ENCODE measurements at regions not wholly inside any gene's neighbourhood (a gene's known extent, or its start where the extent isn't known, plus 50 kb on each side); places are given as distances from the start of the nearest gene placed in this dataset.

DNA sequence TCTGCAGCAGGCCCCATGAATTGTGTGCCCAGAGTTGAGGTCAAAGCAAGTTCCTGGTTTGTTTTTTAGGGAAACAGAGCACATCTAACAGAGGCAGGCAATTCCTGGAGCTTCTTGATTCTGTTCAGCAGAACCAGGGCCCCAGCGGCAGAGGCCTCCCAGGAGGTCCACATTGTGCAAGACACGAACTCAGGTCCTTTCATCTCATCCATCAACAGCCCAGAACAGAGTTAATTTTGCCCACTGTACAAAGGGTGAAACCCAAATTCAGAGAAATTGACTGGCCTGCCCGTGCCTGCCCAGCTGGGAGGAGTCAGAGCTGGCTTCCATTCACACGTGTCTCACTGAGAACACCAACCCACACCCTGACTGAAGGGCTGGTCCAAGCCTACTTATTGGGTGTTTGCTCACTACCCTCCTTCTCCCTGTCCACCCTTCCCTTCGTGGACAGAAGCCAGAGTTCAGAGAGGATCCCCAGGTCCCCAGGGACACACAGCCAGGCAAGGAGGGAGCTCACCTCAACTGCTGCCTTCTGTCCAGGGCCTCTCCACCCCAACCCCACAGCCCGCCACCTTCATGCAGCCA lies 607.1 kb downstream of the TBC1D22A start:
- no peak overlapping the region for H3K4me3 ChIP-seq (ENCODE audit: insufficient read depth, low read depth, low read length)
- no peaks in the 10 kb centered on the region for H3K4me1 ChIP-seq (ENCODE audit: control insufficient read depth, insufficient read depth, low read length)
- no peak overlapping the region for H2BK20ac ChIP-seq (ENCODE audit: low read depth, low read length)
- no peak overlapping the region for H4K5ac ChIP-seq (ENCODE audit: low read depth, low read length)
- H3K56ac ChIP-seq (ENCODE audit: extremely low read depth, insufficient read depth, low read length) = no peak overlapping the region
- no peaks in the 10 kb centered on the region for H3K79me1 ChIP-seq (ENCODE audit: low read depth in 1 of 2, low read length in 2 of 2)
- no peak overlapping the region for H3K23ac ChIP-seq (ENCODE audit: low read depth, low read length)
- CTCF ChIA-PET = no interaction called here
- WGBS, 2 experiments (ENCODE audit: extremely low coverage in 2 of 2, insufficient read length in 1 of 2) = 20% methylated on average over 2 of the region's 6 CpGs; no CpG with 5 or more reads in 1 of the 2 experiments
- no peak overlapping the region for H3K18ac ChIP-seq (ENCODE audit: low read depth, low read length)
- H3K27me3 ChIP-seq (ENCODE audit: control insufficient read depth, insufficient read depth, low read length) = no peaks in the 10 kb centered on the region
- intact Hi-C loops (cut with micrococcal nuclease) = no loop called here
- H2AK9ac ChIP-seq (replicated peaks; ENCODE audit: low read depth, low read length, poor library complexity) = no peak overlapping the region
- in situ Hi-C loops (cut with MboI; ENCODE audit: low sequenced_read_pairs) = no loop called here
- H4K20me1 ChIP-seq (ENCODE audit: insufficient read depth, low read length) = no peaks in the 10 kb centered on the region
- H2BK120ac ChIP-seq (ENCODE audit: low read depth, low read length) = no peak overlapping the region
- no peak overlapping the region for H3K9ac ChIP-seq (ENCODE audit: low read depth, low read length)
- H2AK5ac ChIP-seq (ENCODE audit: low read depth, low read length) = no peak overlapping the region
- H2BK5ac ChIP-seq (ENCODE audit: low read depth, low read length, poor library complexity, severe bottlenecking) = no peak overlapping the region
- no peak overlapping the region for H3K4me2 ChIP-seq (ENCODE audit: low read depth, low read length)
- no peak overlapping the region for H3K4ac ChIP-seq (ENCODE audit: low read depth, low read length)
- dilution Hi-C loops (cut with HindIII; ENCODE audit: low sequenced_read_pairs, unreplicated experiment) = no loop called here
- TF ChIP-seq CEBPB (IDR thresholded peaks at IDR 0.05; ENCODE audit: low read depth, low read length) = no peak
- TF ChIP-seq MXI1 (IDR thresholded peaks at IDR 0.05; ENCODE audit: borderline replicate concordance, low read depth, low read length) = no peak
- no peak for TF ChIP-seq CHD1 (IDR thresholded peaks at IDR 0.05; ENCODE audit: low read depth, low read length)
- no peak for TF ChIP-seq FOS (IDR thresholded peaks at IDR 0.05; ENCODE audit: low read depth, low read length)
- no peak for TF ChIP-seq MAZ (IDR thresholded peaks at IDR 0.05; ENCODE audit: borderline replicate concordance, low read depth, low read length)
- no peak for TF ChIP-seq POLR2A (IDR thresholded peaks at IDR 0.05; ENCODE audit: low read depth, low read length)
- no peak for TF ChIP-seq NFE2L2 (IDR thresholded peaks at IDR 0.05; ENCODE audit: low read depth, low read length)
- TF ChIP-seq RFX5 (IDR thresholded peaks at IDR 0.05; ENCODE audit: low read depth, low read length) = no peak
- no peak for TF ChIP-seq RCOR1 (IDR thresholded peaks at IDR 0.05; ENCODE audit: insufficient replicate concordance, low read length)
- TF ChIP-seq RAD21 (IDR thresholded peaks at IDR 0.05; ENCODE audit: low read length) = no peak
- TF ChIP-seq BHLHE40 (IDR thresholded peaks at IDR 0.05; ENCODE audit: low read depth, low read length) = no peak
- no peak for TF ChIP-seq SMC3 (IDR thresholded peaks at IDR 0.05; ENCODE audit: low read depth, low read length)
- TF ChIP-seq, protein P1, sequence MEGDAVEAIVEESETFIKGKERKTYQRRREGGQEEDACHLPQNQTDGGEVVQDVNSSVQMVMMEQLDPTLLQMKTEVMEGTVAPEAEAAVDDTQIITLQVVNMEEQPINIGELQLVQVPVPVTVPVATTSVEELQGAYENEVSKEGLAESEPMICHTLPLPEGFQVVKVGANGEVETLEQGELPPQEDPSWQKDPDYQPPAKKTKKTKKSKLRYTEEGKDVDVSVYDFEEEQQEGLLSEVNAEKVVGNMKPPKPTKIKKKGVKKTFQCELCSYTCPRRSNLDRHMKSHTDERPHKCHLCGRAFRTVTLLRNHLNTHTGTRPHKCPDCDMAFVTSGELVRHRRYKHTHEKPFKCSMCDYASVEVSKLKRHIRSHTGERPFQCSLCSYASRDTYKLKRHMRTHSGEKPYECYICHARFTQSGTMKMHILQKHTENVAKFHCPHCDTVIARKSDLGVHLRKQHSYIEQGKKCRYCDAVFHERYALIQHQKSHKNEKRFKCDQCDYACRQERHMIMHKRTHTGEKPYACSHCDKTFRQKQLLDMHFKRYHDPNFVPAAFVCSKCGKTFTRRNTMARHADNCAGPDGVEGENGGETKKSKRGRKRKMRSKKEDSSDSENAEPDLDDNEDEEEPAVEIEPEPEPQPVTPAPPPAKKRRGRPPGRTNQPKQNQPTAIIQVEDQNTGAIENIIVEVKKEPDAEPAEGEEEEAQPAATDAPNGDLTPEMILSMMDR (conservative IDR thresholded peaks at IDR 0.05; ENCODE audit: low read depth, low read length) = no peak
- TF ChIP-seq, protein P2, sequence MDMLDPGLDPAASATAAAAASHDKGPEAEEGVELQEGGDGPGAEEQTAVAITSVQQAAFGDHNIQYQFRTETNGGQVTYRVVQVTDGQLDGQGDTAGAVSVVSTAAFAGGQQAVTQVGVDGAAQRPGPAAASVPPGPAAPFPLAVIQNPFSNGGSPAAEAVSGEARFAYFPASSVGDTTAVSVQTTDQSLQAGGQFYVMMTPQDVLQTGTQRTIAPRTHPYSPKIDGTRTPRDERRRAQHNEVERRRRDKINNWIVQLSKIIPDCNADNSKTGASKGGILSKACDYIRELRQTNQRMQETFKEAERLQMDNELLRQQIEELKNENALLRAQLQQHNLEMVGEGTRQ (IDR thresholded peaks at IDR 0.05; ENCODE audit: low read depth, low read length) = no peak
- TF ChIP-seq, protein P3, sequence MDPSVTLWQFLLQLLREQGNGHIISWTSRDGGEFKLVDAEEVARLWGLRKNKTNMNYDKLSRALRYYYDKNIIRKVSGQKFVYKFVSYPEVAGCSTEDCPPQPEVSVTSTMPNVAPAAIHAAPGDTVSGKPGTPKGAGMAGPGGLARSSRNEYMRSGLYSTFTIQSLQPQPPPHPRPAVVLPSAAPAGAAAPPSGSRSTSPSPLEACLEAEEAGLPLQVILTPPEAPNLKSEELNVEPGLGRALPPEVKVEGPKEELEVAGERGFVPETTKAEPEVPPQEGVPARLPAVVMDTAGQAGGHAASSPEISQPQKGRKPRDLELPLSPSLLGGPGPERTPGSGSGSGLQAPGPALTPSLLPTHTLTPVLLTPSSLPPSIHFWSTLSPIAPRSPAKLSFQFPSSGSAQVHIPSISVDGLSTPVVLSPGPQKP (IDR thresholded peaks at IDR 0.05; ENCODE audit: borderline replicate concordance, low read depth, low read length) = no peak
- TF ChIP-seq MAFK (IDR thresholded peaks at IDR 0.05; ENCODE audit: low read depth, low read length) = no peak
- no peak overlapping the region for H4K91ac ChIP-seq (ENCODE audit: insufficient read depth, low read depth, low read length)
- H3K27ac ChIP-seq (ENCODE audit: insufficient read depth, low read length) = no peak overlapping the region
- no peak for ATAC-seq (ENCODE audit: low read depth)
- no peaks in the 10 kb centered on the region for H3K36me3 ChIP-seq (ENCODE audit: control insufficient read depth, insufficient read depth, low read length)
- POLR2A ChIA-PET (ENCODE audit: unreplicated experiment) = no interaction called here
- H2BK15ac ChIP-seq (ENCODE audit: low read depth, low read length) = no peak overlapping the region
- no TSS peak for BruUV-seq (replicated peaks)
- no peak overlapping the region for H4K8ac ChIP-seq (ENCODE audit: low read depth in 2 of 2, low read length in 2 of 2)
- no peak overlapping the region for H2AFZ ChIP-seq (replicated peaks; ENCODE audit: low read length, poor library complexity)
- H3K9me3 ChIP-seq (ENCODE audit: control insufficient read depth, insufficient read depth, low read length) = peaks cover 7% of the 10 kb centered on the region
- no peak for DNase-seq
- no peak overlapping the region for H3K14ac ChIP-seq (replicated peaks; ENCODE audit: low read depth, low read length)
- no peaks in the 10 kb centered on the region for H3K9me1 ChIP-seq (ENCODE audit: insufficient read depth, low read length)

Data from IMR-90 (cell line).